A549 (cell line): ENCODE measurements at regions not wholly inside any gene's neighbourhood (a gene's known extent, or its start where the extent isn't known, plus 50 kb on each side); places are given as distances from the start of the nearest gene placed in this dataset.

ENCODE experiments used
- ATAC-seq, 2 experiments: fragments of 200-7000 bp in 1 of 2; fragments of >200 bp in 1 of 2; cut with Nextera tagmentation in 1 of 2; cut with Tn5 transposase in 1 of 2; 3 replicates each; pipeline versions ENCODE4 v1.8.0 to v1.9.1; 2018 to 2020; ENCODE audit warnings: mild to moderate bottlenecking in 1 of 2, moderate library complexity in 1 of 2
- CTCF ChIA-PET: fragments of 300-600 bp; sonication (Branson Sonifier 250); formaldehyde crosslinking; extraction: SDS; loops from one replicate; lab custom pipeline; 2021; ENCODE audit warnings: antibody characterized with exemption, inconsistent platforms; lab: Yijun Ruan, JAX
- POLR2A ChIA-PET: fragments of 350-600 bp; formaldehyde crosslinking; extraction: SDS; loops from one replicate; lab custom pipeline; 2021; ENCODE audit warnings: antibody characterized with exemption, inconsistent platforms; lab: Yijun Ruan, JAX
- DNase-seq, 2 experiments: peaks; one replicate each; pipeline versions ENCODE4 v3.0.0 to v3.0.0-alpha.2; 2011 to 2016; ENCODE audit warnings: low read depth in 1 of 2, low spot score in 1 of 2
- FAIRE-seq: peaks from 2 replicates; lab custom pipeline; 2011; peaks lifted over from hg19 to GRCh38; lab: Jason Lieb, UNC
- H3K27ac ChIP-seq, 2 experiments: fragments of >200 bp; sonication (Bioruptor Twin); formaldehyde crosslinking; 3 replicates each; pipeline ENCODE4 v1.5.1; 2016 to 2017
- H3K4me1 ChIP-seq: fragments of >200 bp; sonication (Bioruptor Twin); formaldehyde crosslinking; 3 replicates; pipeline ENCODE4 v1.6.1; 2016
- H3K4me2 ChIP-seq: fragments of >200 bp; sonication (Bioruptor Twin); formaldehyde crosslinking; 3 replicates; pipeline ENCODE4 v1.6.1; 2016
- H3K4me3 ChIP-seq: fragments of >200 bp; sonication (Bioruptor Twin); formaldehyde crosslinking; 3 replicates; pipeline ENCODE4 v1.5.1; 2016
- H3K9me3 ChIP-seq: fragments of >200 bp; sonication (Bioruptor Twin); formaldehyde crosslinking; 3 replicates; pipeline ENCODE4 v1.6.1; 2016
- EHMT2 ChIP-seq: fragments of 200-600 bp; sonication (generic); IDR thresholded peaks from 2 replicates; pipeline ENCODE4 v1.6.1; 2016; ENCODE audit warnings: antibody characterized with exemption, low read depth, mild to moderate bottlenecking, moderate library complexity
- ESRRA ChIP-seq: fragments of 150-350 bp; IDR thresholded peaks from 2 replicates; pipeline ENCODE4 v1.6.1; 2014; ENCODE audit warnings: mild to moderate bottlenecking, low read length, borderline replicate concordance
- HOXA7 ChIP-seq: fragments of 250-450 bp; sonication (Bioruptor Pico); IDR thresholded peaks from 2 replicates; pipeline ENCODE4 v1.5.0; 2020; ENCODE audit warnings: mild to moderate bottlenecking, moderate library complexity
- KDM5A ChIP-seq: fragments of 200-600 bp; sonication (generic); IDR thresholded peaks from 2 replicates; pipeline ENCODE4 v1.6.1; 2016; ENCODE audit warnings: antibody characterized with exemption, mild to moderate bottlenecking
- MAFK ChIP-seq: fragments of 450-650 bp; IDR thresholded peaks from 2 replicates; pipeline ENCODE4 v1.6.1; 2014; ENCODE audit not compliant: partially characterized antibody
- NR3C1 ChIP-seq: fragments of >200 bp; sonication (Bioruptor Twin); formaldehyde crosslinking; IDR thresholded peaks from 3 replicates; pipeline ENCODE4 v1.6.1; 2017
- PHF8 ChIP-seq: fragments of 200-600 bp; sonication (generic); IDR thresholded peaks from 2 replicates; pipeline ENCODE4 v1.6.1; 2016; ENCODE audit warnings: low read depth, mild to moderate bottlenecking, antibody characterized with exemption, moderate library complexity, borderline replicate concordance
- RCOR1 ChIP-seq: fragments of 150-350 bp; IDR thresholded peaks from 2 replicates; pipeline ENCODE4 v1.6.1; 2014; ENCODE audit warnings: antibody characterized with exemption, low read length, low read depth
- SMC3 ChIP-seq: fragments of >200 bp; sonication (Bioruptor Twin); formaldehyde crosslinking; IDR thresholded peaks from 3 replicates; pipeline ENCODE4 v1.6.1; 2018; ENCODE audit warnings: inconsistent platforms
- ZC3H11A ChIP-seq: fragments of 450-650 bp; IDR thresholded peaks from 2 replicates; pipeline ENCODE4 v1.6.1; 2014; ENCODE audit warnings: antibody characterized with exemption, mild to moderate bottlenecking
- ZSCAN20 ChIP-seq: fragments of 250-450 bp; sonication (Bioruptor Pico); IDR thresholded peaks from 2 replicates; pipeline ENCODE4 v1.8.0; 2022; ENCODE audit warnings: mild to moderate bottlenecking, moderate library complexity
- WGBS: methylation state at CpG from one replicate; pipeline ENCODE4 v1.1.6; 2017; ENCODE audit errors: missing lambda C conversion rate; 5-methylcytosine and 5-hydroxymethylcytosine counted together
- TF ChIP-seq, protein P1 (sequence below): fragments of 200-600 bp; sonication (generic); IDR thresholded peaks from 2 replicates; pipeline ENCODE4 v1.6.1; 2016; ENCODE audit warnings: antibody characterized with exemption, mild to moderate bottlenecking, moderate library complexity
- TF ChIP-seq, protein P2 (sequence below): fragments of >200 bp; sonication (Bioruptor Twin); formaldehyde crosslinking; IDR thresholded peaks from 3 replicates; pipeline ENCODE4 v1.6.1; 2016
- TF ChIP-seq, protein P3 (sequence below): IDR thresholded peaks from 2 replicates; pipeline ENCODE4 v1.6.1; 2012
- TF ChIP-seq, protein P4 (sequence below): fragments of >200 bp; sonication (Bioruptor Twin); formaldehyde crosslinking; IDR thresholded peaks from 3 replicates; pipeline ENCODE4 v1.5.1; 2016
- TF ChIP-seq, protein P5 (sequence below): fragments of 250-450 bp; sonication (Bioruptor Pico); IDR thresholded peaks from 2 replicates; pipeline ENCODE4 v1.5.0; 2020; ENCODE audit warnings: low read depth, mild to moderate bottlenecking, moderate library complexity

DNA sequence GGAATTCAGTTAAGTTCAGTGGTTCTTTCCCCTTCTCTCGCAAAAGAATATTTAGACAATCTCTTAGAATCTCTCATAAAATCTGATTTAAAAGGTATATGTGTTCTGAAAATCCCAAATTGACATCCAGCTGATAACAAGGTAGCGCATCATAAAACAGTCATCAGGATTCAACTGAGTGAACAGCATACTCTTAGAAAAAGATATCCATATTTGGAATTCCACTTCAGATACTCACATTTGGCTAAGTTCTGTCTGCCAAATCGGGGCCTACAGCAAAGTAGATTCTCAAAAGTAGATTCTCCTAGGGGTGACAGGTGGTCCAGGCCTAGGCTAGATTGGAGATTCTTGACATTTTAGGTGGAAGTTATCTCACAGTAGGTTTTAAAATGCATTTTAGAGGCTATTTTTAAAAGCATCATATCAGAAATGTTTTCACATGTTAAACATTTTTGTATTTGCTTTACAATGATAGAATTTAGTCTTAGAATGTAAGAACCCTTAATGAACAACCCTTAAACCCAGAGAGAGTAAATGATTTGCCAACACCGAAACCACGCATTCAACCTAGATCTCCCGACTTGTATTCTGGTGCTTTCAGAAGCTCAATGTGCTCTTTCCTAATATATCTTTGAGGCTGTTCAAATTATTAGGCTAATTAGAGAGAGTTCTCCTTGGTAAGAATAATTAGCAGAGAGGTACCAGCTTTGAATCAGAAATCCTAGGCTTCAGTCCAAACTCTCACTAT, 318.9 kb downstream of the LMO4 start (continued):
- TF ChIP-seq, protein P1, sequence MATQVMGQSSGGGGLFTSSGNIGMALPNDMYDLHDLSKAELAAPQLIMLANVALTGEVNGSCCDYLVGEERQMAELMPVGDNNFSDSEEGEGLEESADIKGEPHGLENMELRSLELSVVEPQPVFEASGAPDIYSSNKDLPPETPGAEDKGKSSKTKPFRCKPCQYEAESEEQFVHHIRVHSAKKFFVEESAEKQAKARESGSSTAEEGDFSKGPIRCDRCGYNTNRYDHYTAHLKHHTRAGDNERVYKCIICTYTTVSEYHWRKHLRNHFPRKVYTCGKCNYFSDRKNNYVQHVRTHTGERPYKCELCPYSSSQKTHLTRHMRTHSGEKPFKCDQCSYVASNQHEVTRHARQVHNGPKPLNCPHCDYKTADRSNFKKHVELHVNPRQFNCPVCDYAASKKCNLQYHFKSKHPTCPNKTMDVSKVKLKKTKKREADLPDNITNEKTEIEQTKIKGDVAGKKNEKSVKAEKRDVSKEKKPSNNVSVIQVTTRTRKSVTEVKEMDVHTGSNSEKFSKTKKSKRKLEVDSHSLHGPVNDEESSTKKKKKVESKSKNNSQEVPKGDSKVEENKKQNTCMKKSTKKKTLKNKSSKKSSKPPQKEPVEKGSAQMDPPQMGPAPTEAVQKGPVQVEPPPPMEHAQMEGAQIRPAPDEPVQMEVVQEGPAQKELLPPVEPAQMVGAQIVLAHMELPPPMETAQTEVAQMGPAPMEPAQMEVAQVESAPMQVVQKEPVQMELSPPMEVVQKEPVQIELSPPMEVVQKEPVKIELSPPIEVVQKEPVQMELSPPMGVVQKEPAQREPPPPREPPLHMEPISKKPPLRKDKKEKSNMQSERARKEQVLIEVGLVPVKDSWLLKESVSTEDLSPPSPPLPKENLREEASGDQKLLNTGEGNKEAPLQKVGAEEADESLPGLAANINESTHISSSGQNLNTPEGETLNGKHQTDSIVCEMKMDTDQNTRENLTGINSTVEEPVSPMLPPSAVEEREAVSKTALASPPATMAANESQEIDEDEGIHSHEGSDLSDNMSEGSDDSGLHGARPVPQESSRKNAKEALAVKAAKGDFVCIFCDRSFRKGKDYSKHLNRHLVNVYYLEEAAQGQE = no peak

DNA sequence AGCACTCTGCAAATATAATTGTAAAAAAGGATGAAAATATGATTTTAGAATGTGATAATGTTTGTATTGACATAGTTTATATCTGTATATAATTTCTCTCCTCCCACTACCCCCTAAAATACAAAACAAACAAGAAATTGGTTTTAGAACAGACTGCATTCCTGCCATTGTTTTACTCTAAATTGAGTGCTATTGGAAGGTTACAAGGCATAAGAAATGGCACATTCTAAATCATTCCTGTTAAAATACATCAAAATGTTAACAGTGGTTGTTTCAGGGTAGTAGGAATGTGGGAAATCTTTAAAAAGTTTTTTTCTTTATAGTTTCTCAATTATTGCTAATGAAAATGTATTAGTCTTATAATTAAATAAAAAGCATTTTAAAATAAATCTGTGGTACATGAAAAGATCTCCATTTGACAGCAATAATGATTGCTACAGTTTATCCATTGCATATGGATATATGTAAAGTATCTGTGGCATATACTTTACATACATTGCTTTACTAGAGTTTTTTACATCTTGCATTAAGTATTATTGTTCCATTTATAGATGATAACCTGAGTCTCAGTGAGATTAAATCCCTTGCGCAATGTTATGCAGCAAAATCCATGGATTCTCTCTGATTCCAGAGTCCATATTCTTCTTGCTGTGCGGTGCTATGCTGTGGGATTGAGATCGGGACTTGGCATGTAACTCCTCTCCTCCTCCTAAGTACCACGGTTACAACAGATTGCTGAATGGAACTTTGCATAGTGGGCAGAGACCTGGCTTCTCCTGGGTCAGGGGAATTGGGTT, 319.8 kb downstream of the LMO4 start:
- Histone ChIP-seq H3K4me2 (no peak overlapping the region), H3K27ac (no peak overlapping the region), H3K4me3 (no peak overlapping the region), H3K9me3 (no peaks in the 10 kb centered on the region), H3K4me1 (no peaks in the 10 kb centered on the region)
- DNase-seq = no peak
- ATAC-seq = no peak
- no peak for FAIRE-seq
- 69% methylated on average over 4 of the region's 4 CpGs for WGBS
- TF ChIP-seq HOXA7 (CRISPR knock-in tag) (no peak), KDM5A (no peak), PHF8 (no peak)
- TF ChIP-seq, protein P2, sequence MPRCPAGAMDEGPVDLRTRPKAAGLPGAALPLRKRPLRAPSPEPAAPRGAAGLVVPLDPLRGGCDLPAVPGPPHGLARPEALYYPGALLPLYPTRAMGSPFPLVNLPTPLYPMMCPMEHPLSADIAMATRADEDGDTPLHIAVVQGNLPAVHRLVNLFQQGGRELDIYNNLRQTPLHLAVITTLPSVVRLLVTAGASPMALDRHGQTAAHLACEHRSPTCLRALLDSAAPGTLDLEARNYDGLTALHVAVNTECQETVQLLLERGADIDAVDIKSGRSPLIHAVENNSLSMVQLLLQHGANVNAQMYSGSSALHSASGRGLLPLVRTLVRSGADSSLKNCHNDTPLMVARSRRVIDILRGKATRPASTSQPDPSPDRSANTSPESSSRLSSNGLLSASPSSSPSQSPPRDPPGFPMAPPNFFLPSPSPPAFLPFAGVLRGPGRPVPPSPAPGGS = no peak
- TF ChIP-seq, protein P1 = no peak
- CTCF ChIA-PET = no interaction called here
- POLR2A ChIA-PET = no interaction called here

DNA sequence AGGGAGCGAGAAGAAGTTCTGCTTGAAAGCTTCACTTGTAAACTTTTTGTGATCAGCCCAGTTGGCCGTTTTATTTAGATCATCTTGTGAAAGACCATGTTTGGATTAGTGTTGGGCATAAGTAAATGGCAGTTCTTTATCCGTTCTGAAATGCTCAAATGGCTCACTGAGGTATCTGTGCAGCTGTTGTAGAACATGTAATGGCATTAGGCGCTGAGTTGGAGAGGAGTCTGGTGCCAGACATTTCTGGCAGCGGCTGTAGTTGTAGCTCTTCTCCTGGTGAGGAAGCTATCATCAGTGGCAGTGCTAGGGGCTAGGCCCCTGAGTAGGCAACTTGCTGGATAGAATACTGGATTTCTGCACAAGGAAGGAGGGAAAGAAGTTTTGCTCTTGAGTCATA, 321.6 kb downstream of the LMO4 start:
- H3K27ac ChIP-seq = no peak overlapping the region
- no peak overlapping the region for H3K4me3 ChIP-seq
- ChIA-PET POLR2A (no interaction called here), CTCF (no interaction called here)
- H3K4me2 ChIP-seq = no peak overlapping the region
- H3K4me1 ChIP-seq = no peaks in the 10 kb centered on the region
- DNase-seq = no peak
- FAIRE-seq = no peak
- 80% methylated on average over 5 of the region's 5 CpGs for WGBS
- H3K9me3 ChIP-seq = no peaks in the 10 kb centered on the region
- no peak for ATAC-seq
- no peak for TF ChIP-seq MAFK
- TF ChIP-seq, protein P3, sequence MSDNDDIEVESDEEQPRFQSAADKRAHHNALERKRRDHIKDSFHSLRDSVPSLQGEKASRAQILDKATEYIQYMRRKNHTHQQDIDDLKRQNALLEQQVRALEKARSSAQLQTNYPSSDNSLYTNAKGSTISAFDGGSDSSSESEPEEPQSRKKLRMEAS = no peak
- no peak for TF ChIP-seq ZSCAN20
- TF ChIP-seq, protein P2 = no peak
- TF ChIP-seq ZC3H11A = no peak
- TF ChIP-seq EHMT2 = no peak
- TF ChIP-seq RCOR1 = no peak
- TF ChIP-seq, protein P4, sequence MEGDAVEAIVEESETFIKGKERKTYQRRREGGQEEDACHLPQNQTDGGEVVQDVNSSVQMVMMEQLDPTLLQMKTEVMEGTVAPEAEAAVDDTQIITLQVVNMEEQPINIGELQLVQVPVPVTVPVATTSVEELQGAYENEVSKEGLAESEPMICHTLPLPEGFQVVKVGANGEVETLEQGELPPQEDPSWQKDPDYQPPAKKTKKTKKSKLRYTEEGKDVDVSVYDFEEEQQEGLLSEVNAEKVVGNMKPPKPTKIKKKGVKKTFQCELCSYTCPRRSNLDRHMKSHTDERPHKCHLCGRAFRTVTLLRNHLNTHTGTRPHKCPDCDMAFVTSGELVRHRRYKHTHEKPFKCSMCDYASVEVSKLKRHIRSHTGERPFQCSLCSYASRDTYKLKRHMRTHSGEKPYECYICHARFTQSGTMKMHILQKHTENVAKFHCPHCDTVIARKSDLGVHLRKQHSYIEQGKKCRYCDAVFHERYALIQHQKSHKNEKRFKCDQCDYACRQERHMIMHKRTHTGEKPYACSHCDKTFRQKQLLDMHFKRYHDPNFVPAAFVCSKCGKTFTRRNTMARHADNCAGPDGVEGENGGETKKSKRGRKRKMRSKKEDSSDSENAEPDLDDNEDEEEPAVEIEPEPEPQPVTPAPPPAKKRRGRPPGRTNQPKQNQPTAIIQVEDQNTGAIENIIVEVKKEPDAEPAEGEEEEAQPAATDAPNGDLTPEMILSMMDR = no peak
- TF ChIP-seq, protein P5, sequence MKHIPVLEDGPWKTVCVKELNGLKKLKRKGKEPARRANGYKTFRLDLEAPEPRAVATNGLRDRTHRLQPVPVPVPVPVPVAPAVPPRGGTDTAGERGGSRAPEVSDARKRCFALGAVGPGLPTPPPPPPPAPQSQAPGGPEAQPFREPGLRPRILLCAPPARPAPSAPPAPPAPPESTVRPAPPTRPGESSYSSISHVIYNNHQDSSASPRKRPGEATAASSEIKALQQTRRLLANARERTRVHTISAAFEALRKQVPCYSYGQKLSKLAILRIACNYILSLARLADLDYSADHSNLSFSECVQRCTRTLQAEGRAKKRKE = no peak
- TF ChIP-seq NR3C1 = no peak
- no peak for TF ChIP-seq ESRRA
- no peak for TF ChIP-seq SMC3
